Heart left ventricle (tissue), 13 donors: ENCODE measurements at regions not wholly inside any gene's neighbourhood (a gene's known extent, or its start where the extent isn't known, plus 50 kb on each side); places are given as distances from the start of the nearest gene placed in this dataset.

Source experiments
- POLR2A ChIP-seq, 2 donors: fragments of 450-650 bp; IDR thresholded peaks; one replicate each; pipeline ENCODE4 v1.6.1; 2017; ENCODE audit warnings: antibody characterized with exemption in 2 of 2, mild to moderate bottlenecking in 2 of 2, moderate library complexity in 2 of 2
- TF ChIP-seq, protein P1 (sequence below), 12 donors: fragments of 200-600 bp; sonication (generic) in 4 of 12; IDR thresholded peaks; one replicate each; pipeline versions ENCODE4 v1.5.0 to v1.8.0; 2018 to 2022; ENCODE audit warnings: antibody characterized with exemption in 12 of 12, mild to moderate bottlenecking in 5 of 12
- donor health status: ischemic (EF 13 %, LVEDD 7.1; RV severe dilation, severe dysfunction).
- donor health status: DM: no; HTN: yes; CAD: no.
- donor health status: DM: no; HTN: no; CAD: no.
- donor health status: ischemic (EF 25% LVEDD 6.9; RV normal size, moderate dysfunction).
- donor health status: ischemic (EF 25% LVEDD 5.7; RV mildly dilated, moderate dysfunction).
- donor health status: ischemic (EF 35%, LVEDD 5.7; RV mildly dilated, moderate dysfunction).
- donor health status: nonischemic (EF 11% LVEDD 7.7; RV severe dilation, severe dysfunction).
- donor health status: DM: yes; HTN: yes; CAD: no.
- donor health status: PGD.
- donor health status: ischemic (EF 29% LVEDD 5.4; RV normal size, mild dysfunction).
- donor health status: nonischemic (EF 23%, LVEDD 6.1; RV moderate dilation, normal function).

GRCh38 chr10:75319274-75319673 lies 82.3 kb downstream of the ZNF503 start:
- TF ChIP-seq, protein P1, sequence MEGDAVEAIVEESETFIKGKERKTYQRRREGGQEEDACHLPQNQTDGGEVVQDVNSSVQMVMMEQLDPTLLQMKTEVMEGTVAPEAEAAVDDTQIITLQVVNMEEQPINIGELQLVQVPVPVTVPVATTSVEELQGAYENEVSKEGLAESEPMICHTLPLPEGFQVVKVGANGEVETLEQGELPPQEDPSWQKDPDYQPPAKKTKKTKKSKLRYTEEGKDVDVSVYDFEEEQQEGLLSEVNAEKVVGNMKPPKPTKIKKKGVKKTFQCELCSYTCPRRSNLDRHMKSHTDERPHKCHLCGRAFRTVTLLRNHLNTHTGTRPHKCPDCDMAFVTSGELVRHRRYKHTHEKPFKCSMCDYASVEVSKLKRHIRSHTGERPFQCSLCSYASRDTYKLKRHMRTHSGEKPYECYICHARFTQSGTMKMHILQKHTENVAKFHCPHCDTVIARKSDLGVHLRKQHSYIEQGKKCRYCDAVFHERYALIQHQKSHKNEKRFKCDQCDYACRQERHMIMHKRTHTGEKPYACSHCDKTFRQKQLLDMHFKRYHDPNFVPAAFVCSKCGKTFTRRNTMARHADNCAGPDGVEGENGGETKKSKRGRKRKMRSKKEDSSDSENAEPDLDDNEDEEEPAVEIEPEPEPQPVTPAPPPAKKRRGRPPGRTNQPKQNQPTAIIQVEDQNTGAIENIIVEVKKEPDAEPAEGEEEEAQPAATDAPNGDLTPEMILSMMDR (IDR thresholded peaks at IDR 0.05): peak in 2 of 12 donors; percentile 39 to 60
- no peak for TF ChIP-seq POLR2A (IDR thresholded peaks at IDR 0.05)
